HG03095 (cell line): ENCODE measurements at regions not wholly inside any gene's neighbourhood (a gene's known extent, or its start where the extent isn't known, plus 50 kb on each side); places are given as distances from the start of the nearest gene placed in this dataset.
"Not testable (repeated sequence)": the region's sequence is repeated elsewhere in the genome, so short reads cannot be mapped to it uniquely, and the experiment has no call there.

ENCODE experiments used
- ATAC-seq: cut with Tn5 transposase; IDR thresholded peaks from one replicate; pipeline ENCODE4 v1.9.1; 2021; ENCODE audit warnings: moderate library complexity; ENCODE audit not compliant: unreplicated experiment

- no peak for ATAC-seq
These were observed 652.7 kb upstream of the HS3ST5 start for GRCh38 chr6:114995526-114995925.

- ATAC-seq: peak; percentile 98
These were observed 646.6 kb upstream of the HS3ST5 start for GRCh38 chr6:114989279-114989964.

DNA sequence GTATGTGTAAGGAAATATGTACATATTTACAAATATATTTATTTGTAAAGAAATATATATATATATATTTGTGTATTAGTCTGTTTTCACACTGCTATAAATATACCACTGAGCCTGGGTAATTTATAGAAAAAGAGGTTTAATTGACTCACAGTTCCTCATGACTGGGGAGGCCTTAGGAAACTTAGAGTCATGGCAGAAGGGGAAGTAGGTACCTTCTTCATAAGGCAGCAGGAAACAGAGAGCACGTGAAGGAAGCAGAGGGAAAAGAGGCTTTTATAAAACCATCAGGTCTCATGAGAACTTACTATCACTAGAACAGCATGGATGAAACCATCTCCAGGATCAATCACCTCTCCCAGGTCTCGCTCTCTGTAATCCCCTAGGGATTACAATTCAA is 644.5 kb upstream of the HS3ST5 start:
- no peak for ATAC-seq

- peak; percentile 57 for ATAC-seq
These were observed 612.5 kb upstream of the HS3ST5 start for GRCh38 chr6:114955363-114955762.

GRCh38 chr6:114952229-114952628 is 609.4 kb upstream of the HS3ST5 start:
- ATAC-seq: no peak

GRCh38 chr6:114945392-114945791 is 602.6 kb upstream of the HS3ST5 start:
- no peak for ATAC-seq

DNA sequence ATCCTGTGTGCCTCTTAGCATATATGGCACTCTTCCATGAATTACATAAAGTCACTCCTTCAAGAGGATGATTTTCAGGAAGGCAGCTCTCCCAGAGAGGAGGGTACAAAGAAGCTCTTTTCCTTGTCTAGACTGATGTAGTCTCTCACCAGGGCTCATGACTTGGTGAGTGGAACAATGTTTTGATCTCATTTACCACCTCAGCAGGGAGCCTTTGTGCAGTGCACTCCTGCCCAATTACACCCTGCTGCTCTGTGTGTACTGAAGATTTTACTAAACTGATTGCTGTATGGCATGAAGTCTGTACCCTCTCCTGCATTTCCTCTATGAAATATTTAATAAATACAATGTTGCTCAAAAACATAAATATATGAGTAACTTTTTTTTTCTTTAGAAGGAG is 598.3 kb upstream of the HS3ST5 start:
- no peak for ATAC-seq

DNA sequence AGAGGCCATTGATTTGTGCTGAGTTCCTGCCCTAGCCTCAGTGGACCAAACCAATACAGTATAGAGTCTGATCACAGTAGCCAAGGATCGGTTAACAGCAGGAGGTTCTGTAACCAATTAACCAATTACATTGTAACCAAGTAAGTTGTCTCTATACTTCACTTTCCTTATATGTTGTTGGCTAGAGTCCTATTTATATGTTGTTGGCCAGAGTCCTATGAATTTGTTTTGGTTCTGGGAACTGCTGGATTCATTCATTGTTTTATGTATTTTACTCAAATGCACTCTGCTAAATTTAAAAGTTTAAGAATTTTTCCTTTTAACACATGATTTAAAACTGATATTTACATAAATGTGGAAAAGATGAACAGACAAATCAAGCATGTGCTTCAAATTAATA is 597.4 kb upstream of the HS3ST5 start:
- no peak for ATAC-seq

- ATAC-seq: no peak
These were observed 596.8 kb upstream of the HS3ST5 start for GRCh38 chr6:114939630-114940029.

GRCh38 chr6:114936080-114936479 is 593.3 kb upstream of the HS3ST5 start:
- ATAC-seq: no peak

GRCh38 chr6:114934079-114934478 is 591.3 kb upstream of the HS3ST5 start:
- no peak for ATAC-seq

GRCh38 chr6:114928731-114929130 is 585.9 kb upstream of the HS3ST5 start:
- not testable (repeated sequence) for ATAC-seq

DNA sequence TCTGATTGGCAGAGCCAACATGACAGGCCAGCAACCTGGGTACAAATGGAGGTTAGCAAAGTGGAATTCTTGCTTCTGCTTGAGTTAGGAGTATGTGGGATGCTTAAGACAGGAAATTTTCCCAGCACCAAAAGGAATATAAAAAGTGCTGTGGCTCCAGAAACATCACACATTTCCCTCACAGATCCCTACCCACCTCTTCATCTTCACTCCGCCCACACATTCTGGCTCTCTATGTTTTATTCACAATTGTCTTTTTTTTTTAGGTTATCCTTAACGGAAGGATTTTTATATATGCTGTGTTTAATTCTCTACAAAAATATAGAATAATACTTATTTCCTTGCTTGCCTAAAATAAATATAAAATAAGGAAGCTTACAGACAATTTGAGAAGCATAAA is 563.3 kb upstream of the HS3ST5 start:
- no peak for ATAC-seq

DNA sequence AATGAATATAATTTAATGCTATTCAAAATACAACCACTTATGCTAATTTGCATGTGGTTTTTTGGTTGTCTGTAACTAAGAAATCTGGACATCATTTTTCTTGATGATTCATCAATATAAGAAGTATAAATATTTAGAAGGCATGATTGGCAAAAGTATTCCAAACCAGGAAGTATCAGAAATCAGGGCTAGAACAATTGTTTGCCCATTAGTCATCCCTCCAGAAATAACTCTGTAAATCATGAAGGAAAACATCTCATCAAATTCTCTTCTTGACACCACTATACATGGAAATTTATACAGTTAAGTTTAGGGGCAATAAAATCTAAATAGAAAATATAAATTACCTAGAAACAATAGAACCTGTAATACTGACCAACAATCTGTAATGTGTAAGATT is 554.7 kb upstream of the HS3ST5 start:
- ATAC-seq: no peak

DNA sequence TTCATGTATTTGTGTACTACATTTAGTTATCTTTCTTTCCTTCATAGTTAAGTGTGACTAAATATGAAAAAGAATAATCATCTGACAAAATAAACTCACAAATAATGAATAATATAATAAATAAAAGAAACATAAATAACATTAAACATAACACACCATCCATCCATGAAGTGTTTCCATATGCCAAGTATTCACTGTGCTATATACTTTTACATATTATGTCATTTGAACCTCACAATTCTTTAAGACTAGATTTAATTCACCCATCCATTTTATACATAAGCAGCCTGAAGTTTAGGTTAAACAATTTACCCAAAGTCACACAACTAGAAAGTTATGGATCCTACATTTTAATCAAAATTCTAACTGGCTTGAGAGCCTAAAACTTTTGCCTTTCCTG is 549.4 kb upstream of the HS3ST5 start:
- ATAC-seq: no peak

DNA sequence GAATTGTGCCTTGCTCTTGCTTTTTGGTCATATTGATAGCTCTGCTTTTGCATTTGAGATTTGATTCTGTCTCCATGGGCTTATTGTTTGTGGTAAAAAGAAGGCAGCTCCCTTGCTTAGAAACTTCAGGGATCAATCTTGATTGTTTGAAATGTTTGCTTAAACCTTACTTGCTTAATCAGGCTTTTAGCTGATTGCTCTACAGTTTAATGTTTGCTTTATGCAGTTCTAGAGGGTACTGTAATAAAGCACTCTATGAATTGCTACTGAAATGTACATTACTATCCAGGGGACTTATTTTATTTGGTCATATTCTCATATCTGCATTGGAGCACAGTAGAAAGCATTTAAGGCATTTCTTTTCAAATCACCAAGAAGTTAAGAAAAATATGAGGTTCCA is 545.4 kb upstream of the HS3ST5 start:
- no peak for ATAC-seq

GRCh38 chr6:114886670-114887436 is 544.0 kb upstream of the HS3ST5 start:
- no peak for ATAC-seq

- ATAC-seq: no peak
These were observed 536.9 kb upstream of the HS3ST5 start for GRCh38 chr6:114879693-114880092.

DNA sequence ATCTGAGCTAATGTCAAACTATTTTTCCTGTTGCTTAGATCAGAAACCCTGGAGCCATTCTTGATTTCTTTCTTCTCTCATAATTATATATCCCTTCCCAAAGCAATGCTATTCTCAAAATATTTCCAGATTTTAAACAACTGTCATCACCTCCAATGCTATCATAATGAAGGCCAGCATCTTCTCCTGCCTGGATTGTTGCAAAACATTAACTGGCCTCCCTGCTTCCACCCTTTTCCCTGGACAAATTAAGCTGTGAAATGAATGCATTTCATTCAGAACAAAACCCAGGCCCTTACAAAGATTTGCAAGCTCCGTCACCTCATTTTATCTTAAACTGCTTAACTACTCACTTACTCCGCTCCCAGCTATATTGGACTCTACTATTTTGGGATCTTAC is 535.3 kb upstream of the HS3ST5 start:
- no peak for ATAC-seq

DNA sequence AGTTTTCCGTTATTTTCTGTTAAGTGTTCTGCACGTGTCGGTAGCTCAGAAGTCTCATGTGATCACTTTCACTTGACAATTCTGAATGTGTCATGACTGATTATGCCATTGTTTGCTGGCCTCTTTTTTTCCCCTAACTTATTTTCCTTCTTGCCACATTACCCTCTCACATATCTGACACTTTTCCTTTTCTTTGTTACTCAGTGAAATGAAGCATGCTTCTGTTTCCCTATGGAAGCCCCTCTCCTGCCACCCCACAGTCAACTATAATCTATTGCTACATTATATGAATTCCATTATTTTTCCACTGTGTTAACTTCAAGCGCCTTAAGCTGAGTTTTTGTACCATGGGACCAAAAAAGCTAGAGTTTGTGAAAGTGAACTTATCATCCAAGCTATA is 531.6 kb upstream of the HS3ST5 start:
- no peak for ATAC-seq

DNA sequence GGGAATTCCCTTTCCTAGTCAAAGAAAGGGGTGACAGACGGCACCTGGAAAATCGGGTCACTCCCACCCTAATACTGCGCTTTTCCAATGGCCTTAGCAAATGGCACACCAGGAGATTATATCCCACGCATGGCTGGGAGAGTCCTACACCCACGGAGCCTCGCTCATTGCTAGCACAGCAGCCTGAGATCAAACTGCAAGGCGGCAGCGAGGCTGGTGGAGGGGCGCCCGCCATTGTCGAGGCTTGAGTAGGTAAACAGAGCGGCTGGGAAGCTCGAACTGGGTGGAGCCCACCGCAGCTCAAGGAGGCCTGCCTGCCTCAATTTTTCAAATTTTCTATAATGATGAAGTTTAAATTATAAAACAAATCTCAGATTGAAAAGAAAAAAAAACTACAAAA is 522.7 kb upstream of the HS3ST5 start:
- not testable (repeated sequence) for ATAC-seq

- no peak for ATAC-seq
These were observed 520.8 kb upstream of the HS3ST5 start for GRCh38 chr6:114863610-114864009.

- ATAC-seq: no peak
These were observed 520.0 kb upstream of the HS3ST5 start for GRCh38 chr6:114862819-114863218.
